OCI-LY3 (cell line): ENCODE measurements at regions not wholly inside any gene's neighbourhood (a gene's known extent, or its start where the extent isn't known, plus 50 kb on each side); places are given as distances from the start of the nearest gene placed in this dataset.

Experiments used
- CTCF ChIP-seq: fragments of 200-600, 300-600 bp; sonication (generic); IDR thresholded peaks from 2 replicates; pipeline ENCODE4 v1.5.1; 2014; ENCODE audit warnings: antibody characterized with exemption, low read length, low read depth
- EZH2phosphoT487 ChIP-seq: fragments of 200-600 bp; shearing (Covaris generic); IDR thresholded peaks from 2 replicates; pipeline ENCODE4 v1.6.1; 2018; ENCODE audit warnings: antibody characterized with exemption, mixed run types, low read depth

GRCh38 chr1:38452246-38452645 is 405.7 kb upstream of the POU3F1 start:
- TF ChIP-seq CTCF (no peak), EZH2phosphoT487 (no peak)
